HepG2 (cell line): ENCODE measurements at regions not wholly inside any gene's neighbourhood (a gene's known extent, or its start where the extent isn't known, plus 50 kb on each side); places are given as distances from the start of the nearest gene placed in this dataset.

Source experiments
- CSRNP1 ChIP-seq: sonication (generic); formaldehyde crosslinking; IDR thresholded peaks from 2 replicates; pipeline ENCODE4 v1.8.1; 2023; ENCODE audit warnings: mild to moderate bottlenecking, missing genetic modification reagents
- GFI1 ChIP-seq: sonication (generic); formaldehyde crosslinking; IDR thresholded peaks from 2 replicates; pipeline ENCODE4 v1.5.0; 2020; ENCODE audit warnings: missing genetic modification reagents, mild to moderate bottlenecking, borderline replicate concordance
- GRHL1 ChIP-seq: sonication (generic); formaldehyde crosslinking; conservative IDR thresholded peaks from 2 replicates; pipeline ENCODE4 v1.8.0; 2022; ENCODE audit warnings: missing genetic modification reagents
- MED8 ChIP-seq: sonication (generic); formaldehyde crosslinking; IDR thresholded peaks from 2 replicates; pipeline ENCODE4 v1.8.1; 2023; ENCODE audit warnings: mild to moderate bottlenecking, missing genetic modification reagents; ENCODE audit not compliant: insufficient replicate concordance
- MXI1 ChIP-seq: IDR thresholded peaks from 3 replicates; pipeline ENCODE4 v1.6.1; 2012; ENCODE audit warnings: low read depth, low read length, inconsistent platforms, borderline replicate concordance
- NBN ChIP-seq: fragments of 450-650 bp; conservative IDR thresholded peaks from 2 replicates; pipeline ENCODE4 v1.6.1; 2017
- TFDP1 ChIP-seq: IDR thresholded peaks from 2 replicates; pipeline ENCODE4 v1.6.1; 2016; ENCODE audit warnings: missing compliant biosample characterization, missing genetic modification reagents, borderline replicate concordance
- ZEB1 ChIP-seq: IDR thresholded peaks from 2 replicates; pipeline ENCODE4 v1.6.1; 2012; ENCODE audit warnings: mild to moderate bottlenecking, low read depth, inconsistent platforms; ENCODE audit not compliant: insufficient replicate concordance
- ZFP91 ChIP-seq: sonication (generic); formaldehyde crosslinking; IDR thresholded peaks from 2 replicates; pipeline ENCODE4 v1.9.0; 2022; ENCODE audit warnings: missing genetic modification reagents, mild to moderate bottlenecking, borderline replicate concordance
- ZIK1 ChIP-seq: sonication (generic); formaldehyde crosslinking; IDR thresholded peaks from 2 replicates; pipeline ENCODE4 v1.5.0; 2020; ENCODE audit warnings: mild to moderate bottlenecking, low read depth, missing genetic modification reagents, borderline replicate concordance
- ZMAT5 ChIP-seq: sonication (generic); formaldehyde crosslinking; IDR thresholded peaks from 2 replicates; pipeline ENCODE4 v1.5.0; 2020; ENCODE audit warnings: mild to moderate bottlenecking, low read depth, missing genetic modification reagents, borderline replicate concordance
- ZNF232 ChIP-seq: sonication (generic); formaldehyde crosslinking; IDR thresholded peaks from 2 replicates; pipeline ENCODE4 v1.4.0; 2020; ENCODE audit warnings: missing genetic modification reagents, borderline replicate concordance
- ZNF337 ChIP-seq: sonication (generic); formaldehyde crosslinking; IDR thresholded peaks from 2 replicates; pipeline ENCODE4 v1.5.1; 2020; ENCODE audit warnings: missing genetic modification reagents, low read depth, mild to moderate bottlenecking, borderline replicate concordance
- ZNF614 ChIP-seq: IDR thresholded peaks from 2 replicates; pipeline ENCODE4 v1.6.1; 2018; ENCODE audit warnings: missing biosample characterization, missing genetic modification reagents, inconsistent platforms, borderline replicate concordance
- ZNF710 ChIP-seq: sonication (generic); formaldehyde crosslinking; IDR thresholded peaks from 2 replicates; pipeline ENCODE4 v1.5.0; 2020; ENCODE audit warnings: mild to moderate bottlenecking, missing genetic modification reagents, borderline replicate concordance
- ZNF772 ChIP-seq: sonication (generic); formaldehyde crosslinking; IDR thresholded peaks from 2 replicates; pipeline ENCODE4 v1.5.0; 2020; ENCODE audit warnings: mild to moderate bottlenecking, missing genetic modification reagents
- ZSCAN12 ChIP-seq: sonication (generic); formaldehyde crosslinking; IDR thresholded peaks from 2 replicates; pipeline ENCODE4 v1.9.0; 2021; ENCODE audit warnings: mild to moderate bottlenecking, missing genetic modification reagents
- ZSCAN20 ChIP-seq: sonication (generic); formaldehyde crosslinking; IDR thresholded peaks from 2 replicates; pipeline ENCODE4 v1.4.0; 2020; ENCODE audit warnings: missing genetic modification reagents, mild to moderate bottlenecking, borderline replicate concordance
- ZSCAN25 ChIP-seq: sonication (generic); formaldehyde crosslinking; IDR thresholded peaks from 2 replicates; pipeline ENCODE4 v1.8.0; 2022; ENCODE audit warnings: mild to moderate bottlenecking, missing genetic modification reagents

- TF ChIP-seq ZIK1 (CRISPR knock-in tag): peak; percentile 85; the same call in 1 of the 2 replicates
- no peak; the same call in 1 of the 2 replicates for TF ChIP-seq GFI1
- TF ChIP-seq ZSCAN12 (CRISPR knock-in tag): no peak
- TF ChIP-seq ZNF772 (CRISPR knock-in tag): peak; percentile 80
- TF ChIP-seq MED8 (CRISPR knock-in tag): peak; percentile 99
- TF ChIP-seq MXI1: peak; percentile 33; the same call in 1 of the 3 replicates
- no peak for TF ChIP-seq ZSCAN20 (CRISPR knock-in tag)
- TF ChIP-seq ZNF710 (CRISPR knock-in tag): peak; percentile 99
- peak; percentile 93 for TF ChIP-seq ZSCAN25 (CRISPR knock-in tag)
- peak; percentile 98; the same call in 1 of the 2 replicates for TF ChIP-seq ZNF614 (CRISPR knock-in tag)
- TF ChIP-seq TFDP1 (CRISPR knock-in tag): no peak; the same call in none of the 2 replicates
- no peak for TF ChIP-seq GRHL1 (CRISPR knock-in tag)
- TF ChIP-seq ZMAT5: no peak
- no peak for TF ChIP-seq ZEB1
- peak; percentile 70 for TF ChIP-seq CSRNP1 (CRISPR knock-in tag)
- TF ChIP-seq NBN: no peak
- TF ChIP-seq ZFP91 (CRISPR knock-in tag): peak; percentile 89
- no peak for TF ChIP-seq ZNF337 (CRISPR knock-in tag)
- peak; percentile 50; the same call in 1 of the 2 replicates for TF ChIP-seq ZNF232
These were observed 84.2 kb downstream of the CEBPB start (continued) for GRCh38 chr20:50274570-50275430.
